Endothelial cell of umbilical vein (primary cell): ENCODE measurements at regions not wholly inside any gene's neighbourhood (a gene's known extent, or its start where the extent isn't known, plus 50 kb on each side); places are given as distances from the start of the nearest gene placed in this dataset.

Experiments used
- EZH2 ChIP-seq: IDR thresholded peaks from 2 replicates; pipeline ENCODE4 v1.6.1; 2012; ENCODE audit warnings: borderline replicate concordance, low read depth, mild to moderate bottlenecking, moderate library complexity, low read length, inconsistent platforms; ENCODE audit not compliant: severe bottlenecking
- POLR2A ChIP-seq: IDR thresholded peaks from 2 replicates; pipeline ENCODE4 v1.6.1; 2012; ENCODE audit warnings: low read depth, mild to moderate bottlenecking, control low read depth, low read length

- TF ChIP-seq POLR2A, result no peak
- TF ChIP-seq EZH2, result no peak
Observed at GRCh38 chr1:42043811-42044210, 109.4 kb upstream of the GUCA2B start.
